HS-27A (cell line): ENCODE measurements at regions not wholly inside any gene's neighbourhood (a gene's known extent, or its start where the extent isn't known, plus 50 kb on each side); places are given as distances from the start of the nearest gene placed in this dataset.
"Not testable (repeated sequence)": the region's sequence is repeated elsewhere in the genome, so short reads cannot be mapped to it uniquely, and the experiment has no call there.

Experiments
- DNase-seq: peaks from one replicate; pipeline ENCODE4 v3.0.0-alpha.2; 2012; ENCODE audit warnings: low read depth, missing footprints

GRCh38 chr6:14763616-14764015 lies 482.3 kb upstream of the JARID2 start:
- DNase-seq: no peak

GRCh38 chr6:14765106-14765505 lies 480.8 kb upstream of the JARID2 start:
- DNase-seq: no peak

- no peak for DNase-seq
Observed at GRCh38 chr6:14765721-14766390, 480.0 kb upstream of the JARID2 start.

- DNase-seq: no peak
Observed at GRCh38 chr6:14766391-14766994, 479.4 kb upstream of the JARID2 start.

GRCh38 chr6:14767226-14767625 lies 478.6 kb upstream of the JARID2 start:
- no peak for DNase-seq

GRCh38 chr6:14770040-14770439 lies 475.8 kb upstream of the JARID2 start:
- no peak for DNase-seq

GRCh38 chr6:14770572-14770971 lies 475.3 kb upstream of the JARID2 start:
- DNase-seq: no peak

GRCh38 chr6:14771016-14771415 lies 474.9 kb upstream of the JARID2 start:
- DNase-seq: no peak

GRCh38 chr6:14772188-14772587 lies 473.7 kb upstream of the JARID2 start:
- no peak for DNase-seq

GRCh38 chr6:14775528-14775927 lies 470.3 kb upstream of the JARID2 start:
- DNase-seq: no peak

GRCh38 chr6:14776307-14776706 lies 469.6 kb upstream of the JARID2 start:
- no peak for DNase-seq

GRCh38 chr6:14781772-14782525 lies 463.9 kb upstream of the JARID2 start:
- DNase-seq: no peak

- DNase-seq: not testable (repeated sequence)
Observed at GRCh38 chr6:14782921-14783464, 462.9 kb upstream of the JARID2 start.

- no peak for DNase-seq
Observed at GRCh38 chr6:14783594-14783993, 462.3 kb upstream of the JARID2 start.

- no peak for DNase-seq
Observed at GRCh38 chr6:14784596-14785492, 461.0 kb upstream of the JARID2 start.

- DNase-seq: no peak
Observed at GRCh38 chr6:14785493-14785790, 460.4 kb upstream of the JARID2 start.

GRCh38 chr6:14786008-14786407 lies 459.9 kb upstream of the JARID2 start:
- no peak for DNase-seq

GRCh38 chr6:14786455-14786854 lies 459.4 kb upstream of the JARID2 start:
- DNase-seq: no peak

GRCh38 chr6:14787250-14787649 lies 458.6 kb upstream of the JARID2 start:
- no peak for DNase-seq

- DNase-seq: no peak
Observed at GRCh38 chr6:14787677-14788076, 458.2 kb upstream of the JARID2 start.

- DNase-seq: no peak
Observed at GRCh38 chr6:14789996-14790395, 455.9 kb upstream of the JARID2 start.

GRCh38 chr6:14790976-14791375 lies 454.9 kb upstream of the JARID2 start:
- no peak for DNase-seq
